ENCODE measurements at regions not wholly inside any gene's neighbourhood (a gene's known extent, or its start where the extent isn't known, plus 50 kb on each side); places are given as distances from the start of the nearest gene placed in this dataset.

- ATAC-seq (no peak), DNase-seq (ENCODE audit: low spot score) (no peak), FAIRE-seq (no peak)
- in situ Hi-C loops (cut with HindIII; ENCODE audit: extremely low pct_ligation_motif_present, low pct_unique_long_range_greater_than_20kb) = no loop called here
- Histone ChIP-seq H3K36me3 (replicated peaks in 1 of 2; ENCODE audit: control insufficient read depth in 1 of 2, insufficient read depth in 2 of 2, low read length in 2 of 2) (no peaks in the 10 kb centered on the region), H3K4me2 (ENCODE audit: low read depth, low read length) (no peak overlapping the region), H2AFZ (ENCODE audit: low read length) (no peak overlapping the region), H3K9me3 (ENCODE audit: low read length) (no peaks in the 10 kb centered on the region), H4K20me1 (ENCODE audit: insufficient read depth, low read length) (no peaks in the 10 kb centered on the region), H3K27ac (ENCODE audit: extremely low read length, insufficient read depth, low read length) (no peak overlapping the region), H3K9ac (ENCODE audit: insufficient read depth, low read depth, low read length) (no peak overlapping the region), H3K79me2 (ENCODE audit: insufficient read depth, low read length) (no peaks in the 10 kb centered on the region), H3K27me3 (ENCODE audit: control insufficient read depth in 1 of 2, insufficient read depth in 2 of 2, low read length in 2 of 2) (no peaks in the 10 kb centered on the region), H3K4me3 (replicated peaks in 1 of 3; ENCODE audit: insufficient read depth in 1 of 3, low read depth in 2 of 3, low read length in 3 of 3) (no peak overlapping the region), H3K4me1 (ENCODE audit: insufficient read depth, low read length) (no peaks in the 10 kb centered on the region)
- POLR2A ChIA-PET = no interaction called here
- no TSS peak for BruUV-seq (replicated peaks)
- no peak for TF ChIP-seq SOX5 (CRISPR knock-in tag; IDR thresholded peaks at IDR 0.05; ENCODE audit: borderline replicate concordance)
- no peak for TF ChIP-seq ZNF883 (CRISPR knock-in tag; IDR thresholded peaks at IDR 0.05; ENCODE audit: not compliant biosample characterization)
- TF ChIP-seq, protein P1, sequence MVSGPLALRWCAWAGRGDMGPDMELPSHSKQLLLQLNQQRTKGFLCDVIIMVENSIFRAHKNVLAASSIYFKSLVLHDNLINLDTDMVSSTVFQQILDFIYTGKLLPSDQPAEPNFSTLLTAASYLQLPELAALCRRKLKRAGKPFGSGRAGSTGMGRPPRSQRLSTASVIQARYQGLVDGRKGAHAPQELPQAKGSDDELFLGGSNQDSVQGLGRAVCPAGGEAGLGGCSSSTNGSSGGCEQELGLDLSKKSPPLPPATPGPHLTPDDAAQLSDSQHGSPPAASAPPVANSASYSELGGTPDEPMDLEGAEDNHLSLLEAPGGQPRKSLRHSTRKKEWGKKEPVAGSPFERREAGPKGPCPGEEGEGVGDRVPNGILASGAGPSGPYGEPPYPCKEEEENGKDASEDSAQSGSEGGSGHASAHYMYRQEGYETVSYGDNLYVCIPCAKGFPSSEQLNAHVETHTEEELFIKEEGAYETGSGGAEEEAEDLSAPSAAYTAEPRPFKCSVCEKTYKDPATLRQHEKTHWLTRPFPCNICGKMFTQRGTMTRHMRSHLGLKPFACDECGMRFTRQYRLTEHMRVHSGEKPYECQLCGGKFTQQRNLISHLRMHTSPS (CRISPR knock-in tag; IDR thresholded peaks at IDR 0.05; ENCODE audit: low read depth) = no peak
- TF ChIP-seq CAMTA2 (CRISPR knock-in tag; IDR thresholded peaks at IDR 0.05; ENCODE audit: borderline replicate concordance) = no peak
- TF ChIP-seq FOXM1 (CRISPR knock-in tag; IDR thresholded peaks at IDR 0.05) = no peak
- TF ChIP-seq, protein P2, sequence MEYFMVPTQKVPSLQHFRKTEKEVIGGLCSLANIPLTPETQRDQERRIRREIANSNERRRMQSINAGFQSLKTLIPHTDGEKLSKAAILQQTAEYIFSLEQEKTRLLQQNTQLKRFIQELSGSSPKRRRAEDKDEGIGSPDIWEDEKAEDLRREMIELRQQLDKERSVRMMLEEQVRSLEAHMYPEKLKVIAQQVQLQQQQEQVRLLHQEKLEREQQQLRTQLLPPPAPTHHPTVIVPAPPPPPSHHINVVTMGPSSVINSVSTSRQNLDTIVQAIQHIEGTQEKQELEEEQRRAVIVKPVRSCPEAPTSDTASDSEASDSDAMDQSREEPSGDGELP (IDR thresholded peaks at IDR 0.05; ENCODE audit: borderline replicate concordance, low read depth) = no peak
- TF ChIP-seq, protein P3, sequence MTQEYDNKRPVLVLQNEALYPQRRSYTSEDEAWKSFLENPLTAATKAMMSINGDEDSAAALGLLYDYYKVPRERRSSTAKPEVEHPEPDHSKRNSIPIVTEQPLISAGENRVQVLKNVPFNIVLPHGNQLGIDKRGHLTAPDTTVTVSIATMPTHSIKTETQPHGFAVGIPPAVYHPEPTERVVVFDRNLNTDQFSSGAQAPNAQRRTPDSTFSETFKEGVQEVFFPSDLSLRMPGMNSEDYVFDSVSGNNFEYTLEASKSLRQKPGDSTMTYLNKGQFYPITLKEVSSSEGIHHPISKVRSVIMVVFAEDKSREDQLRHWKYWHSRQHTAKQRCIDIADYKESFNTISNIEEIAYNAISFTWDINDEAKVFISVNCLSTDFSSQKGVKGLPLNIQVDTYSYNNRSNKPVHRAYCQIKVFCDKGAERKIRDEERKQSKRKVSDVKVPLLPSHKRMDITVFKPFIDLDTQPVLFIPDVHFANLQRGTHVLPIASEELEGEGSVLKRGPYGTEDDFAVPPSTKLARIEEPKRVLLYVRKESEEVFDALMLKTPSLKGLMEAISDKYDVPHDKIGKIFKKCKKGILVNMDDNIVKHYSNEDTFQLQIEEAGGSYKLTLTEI (CRISPR knock-in tag; conservative IDR thresholded peaks at IDR 0.05) = no peak
- intact Hi-C loops (cut with micrococcal nuclease; ENCODE audit: unreplicated experiment) = no loop called here
- CTCF ChIA-PET (ENCODE audit: low intra/inter-chr PET ratio, low total read pairs) = no interaction called here
- 3% methylated on average over 3 of the region's 3 CpGs for WGBS (ENCODE audit: low lambda C conversion rate)
Measured at GRCh38 chrX:138847930-138848329, 136.4 kb upstream of the FGF13 start.

Measured in HepG2 (cell line).